K562 (cell line): ENCODE measurements at regions not wholly inside any gene's neighbourhood (a gene's known extent, or its start where the extent isn't known, plus 50 kb on each side); places are given as distances from the start of the nearest gene placed in this dataset.

Experiments used
- CTCF ChIP-seq, 3 experiments: IDR thresholded peaks in 2 of 3; conservative IDR thresholded peaks in 1 of 3; 2 replicates each; pipeline ENCODE4 v1.5.1; 2011 to 2012; ENCODE audit warnings: low read length in 3 of 3, mild to moderate bottlenecking in 3 of 3, control low read depth in 2 of 3, improper control_type of control experiment in 1 of 3, inconsistent platforms in 1 of 3, low read depth in 1 of 3, mixed read lengths in 1 of 3, moderate library complexity in 1 of 3; ENCODE audit not compliant: insufficient read depth in 2 of 3
- SIN3A ChIP-seq, 2 experiments: fragments of 150-350 bp in 1 of 2; IDR thresholded peaks; 2 replicates each; pipeline ENCODE4 v1.6.1; 2011 to 2016; ENCODE audit warnings: borderline replicate concordance in 2 of 2, low read depth in 2 of 2, low read length in 2 of 2, mild to moderate bottlenecking in 2 of 2, moderate library complexity in 2 of 2; ENCODE audit not compliant: control insufficient read depth in 1 of 2
- SPI1 ChIP-seq: IDR thresholded peaks from 2 replicates; pipeline ENCODE4 v1.6.1; 2011; ENCODE audit warnings: low read depth, low read length, control low read depth, borderline replicate concordance
- TF ChIP-seq, protein P1 (sequence below): sonication (generic); formaldehyde crosslinking; IDR thresholded peaks from 2 replicates; pipeline ENCODE4 v1.9.0; 2022; ENCODE audit warnings: mild to moderate bottlenecking, missing genetic modification reagents

- TF ChIP-seq CTCF (IDR thresholded peaks at IDR 0.05 in 2 of 3, conservative IDR thresholded peaks at IDR 0.05 in 1 of 3; ENCODE audit: insufficient read depth in 2 of 3, low read depth in 1 of 3, low read length in 3 of 3) (no peak), SPI1 (no peak), SIN3A (IDR thresholded peaks at IDR 0.05; ENCODE audit: borderline replicate concordance in 2 of 2, control insufficient read depth in 1 of 2, low read depth in 2 of 2, low read length in 2 of 2) (no peak)
- TF ChIP-seq, protein P1, sequence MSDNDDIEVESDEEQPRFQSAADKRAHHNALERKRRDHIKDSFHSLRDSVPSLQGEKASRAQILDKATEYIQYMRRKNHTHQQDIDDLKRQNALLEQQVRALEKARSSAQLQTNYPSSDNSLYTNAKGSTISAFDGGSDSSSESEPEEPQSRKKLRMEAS (CRISPR knock-in tag): no peak
Observed at GRCh38 chr9:107693625-107694326, 204.2 kb upstream of the KLF4 start.
